B cell (primary cell): ENCODE measurements at regions not wholly inside any gene's neighbourhood (a gene's known extent, or its start where the extent isn't known, plus 50 kb on each side); places are given as distances from the start of the nearest gene placed in this dataset.

Source experiments
- ATAC-seq: fragments of 200-7000 bp; cut with Tn5 transposase; one replicate; pipeline ENCODE4 v1.10.0; 2021; ENCODE audit warnings: low read depth, mild to moderate bottlenecking, moderate number of reproducible peaks, moderate library complexity
- CTCF ChIA-PET: fragments of 350-600 bp; sonication (Branson Sonifier 250); formaldehyde crosslinking; loops from one replicate; lab custom pipeline; 2021; ENCODE audit warnings: antibody characterized with exemption, inconsistent platforms; lab: Charles Lee
- POLR2A ChIA-PET: fragments of 350-600 bp; sonication (Branson Sonifier 250); formaldehyde crosslinking; loops from one replicate; lab custom pipeline; 2021; ENCODE audit warnings: antibody characterized with exemption; lab: Charles Lee
- DNase-seq: peaks from one replicate; pipeline ENCODE4 v3.0.0; 2013
- H2AFZ ChIP-seq: 2 replicates; pipeline ENCODE4 v1.6.1; 2012; ENCODE audit warnings: mild to moderate bottlenecking, low read depth, low read length; ENCODE audit not compliant: insufficient read depth, poor library complexity, severe bottlenecking
- H3K27ac ChIP-seq, 2 donors: 1 replicate in 1 of 2; 2 replicates in 1 of 2; pipeline ENCODE4 v1.5.1; 2012 to 2013; ENCODE audit warnings: low read length in 2 of 2, mild to moderate bottlenecking in 2 of 2, moderate library complexity in 1 of 2
- H3K27me3 ChIP-seq, 4 experiments: fragments of 200-600 bp in 1 of 4; sonication (generic) in 1 of 4; replicated peaks in 1 of 4; 1 replicate in 2 of 4; 2 replicates in 2 of 4; pipeline versions ENCODE4 v1.6.1 to v1.7.0; 2013 to 2016; ENCODE audit warnings: low read length in 3 of 4, mild to moderate bottlenecking in 2 of 4, mixed read lengths in 1 of 4, moderate library complexity in 1 of 4; ENCODE audit not compliant: insufficient read depth in 4 of 4, control insufficient read depth in 3 of 4; ENCODE audit errors: control extremely low read depth in 1 of 4
- H3K36me3 ChIP-seq, 2 experiments: replicated peaks in 1 of 2; 1 replicate in 1 of 2; 2 replicates in 1 of 2; pipeline versions ENCODE4 v1.6.1 to v1.7.1; 2013; ENCODE audit warnings: low read length in 1 of 2; ENCODE audit not compliant: insufficient read depth in 2 of 2, control insufficient read depth in 1 of 2; ENCODE audit errors: control extremely low read depth in 1 of 2, extremely low read depth in 1 of 2
- H3K4me1 ChIP-seq, 2 donors: fragments of 200-600 bp in 1 of 2; sonication (generic) in 1 of 2; 1 replicate in 1 of 2; 2 replicates in 1 of 2; pipeline versions ENCODE4 v1.5.1 to v1.6.1; 2013 to 2017; ENCODE audit warnings: low read length in 2 of 2; ENCODE audit not compliant: control insufficient read depth in 2 of 2, insufficient read depth in 2 of 2
- H3K4me2 ChIP-seq: replicated peaks from 2 replicates; pipeline ENCODE3; 2012; ENCODE audit warnings: mild to moderate bottlenecking, low read depth, low read length; ENCODE audit not compliant: poor library complexity, severe bottlenecking
- H3K4me3 ChIP-seq, 5 experiments: fragments of 200-600 bp in 1 of 5; sonication (generic) in 1 of 5; 1 replicate in 3 of 5; 2 replicates in 2 of 5; pipeline versions ENCODE4 v1.5.1 to v1.7.0; 2011 to 2016; ENCODE audit warnings: low read length in 4 of 5, mild to moderate bottlenecking in 4 of 5, low read depth in 2 of 5, control low read depth in 1 of 5, moderate library complexity in 1 of 5; ENCODE audit not compliant: insufficient read depth in 1 of 5; ENCODE audit errors: control extremely low read depth in 1 of 5, extremely low read depth in 1 of 5
- H3K79me2 ChIP-seq: fragments of 200-600 bp; sonication (generic); one replicate; pipeline ENCODE4 v1.6.0; 2016; ENCODE audit warnings: low read length; ENCODE audit not compliant: control insufficient read depth, insufficient read depth
- H3K9ac ChIP-seq: fragments of 200-600 bp; sonication (generic); 2 replicates; pipeline ENCODE4 v1.6.1; 2017; ENCODE audit warnings: mild to moderate bottlenecking, low read length, moderate library complexity
- H3K9me3 ChIP-seq, 3 donors: one replicate each; pipeline versions ENCODE4 v1.6.1 to v1.7.1; 2013; ENCODE audit warnings: low read length in 2 of 3; ENCODE audit not compliant: control insufficient read depth in 2 of 3, insufficient read depth in 1 of 3; ENCODE audit errors: control extremely low read depth in 1 of 3
- H4K20me1 ChIP-seq: 2 replicates; pipeline ENCODE4 v1.6.0; 2012; ENCODE audit warnings: mild to moderate bottlenecking, low read length; ENCODE audit not compliant: insufficient read depth, control insufficient read depth, poor library complexity, severe bottlenecking
- H3K27ac Mint-ChIP-seq: one replicate; pipeline ENCODE4 v1.8.0; 2021; ENCODE audit warnings: mixed read lengths
- H3K27me3 Mint-ChIP-seq: one replicate; pipeline ENCODE4 v1.8.0; 2021; ENCODE audit warnings: mixed read lengths
- H3K4me1 Mint-ChIP-seq: one replicate; pipeline ENCODE4 v1.8.0; 2021; ENCODE audit warnings: mixed read lengths
- H3K4me3 Mint-ChIP-seq: one replicate; pipeline ENCODE4 v1.8.0; 2021; ENCODE audit warnings: mixed read lengths
- H3K9me3 Mint-ChIP-seq: one replicate; pipeline ENCODE4 v1.8.0; 2022; ENCODE audit warnings: mixed read lengths; ENCODE audit not compliant: insufficient read depth
- EZH2 ChIP-seq: IDR thresholded peaks from 2 replicates; pipeline ENCODE4 v1.6.1; 2012; ENCODE audit warnings: borderline replicate concordance, low read depth, mild to moderate bottlenecking, moderate library complexity, low read length; ENCODE audit not compliant: insufficient read depth, poor library complexity, severe bottlenecking
- WGBS: methylation state at CpG from one replicate; pipeline ENCODE4 v1.1.5; 2013; ENCODE audit warnings: missing lambda C conversion rate; ENCODE audit not compliant: insufficient coverage; 5-methylcytosine and 5-hydroxymethylcytosine counted together
- intact Hi-C: fragments of 100-400 bp; cut with micrococcal nuclease; formaldehyde crosslinking; loops from one replicate; pipeline ENCODE4 v1.10.0; 2022
- TF ChIP-seq, protein P1 (sequence below): fragments of 200-600 bp; IDR thresholded peaks from one replicate; pipeline ENCODE4 v1.8.0; 2022; ENCODE audit warnings: antibody characterized with exemption, mild to moderate bottlenecking

- H3K27ac ChIP-seq, result no peak overlapping the region
- intact Hi-C loops, result no loop called here
- no peak for DNase-seq
- no peak for TF ChIP-seq EZH2
- TF ChIP-seq, protein P1, sequence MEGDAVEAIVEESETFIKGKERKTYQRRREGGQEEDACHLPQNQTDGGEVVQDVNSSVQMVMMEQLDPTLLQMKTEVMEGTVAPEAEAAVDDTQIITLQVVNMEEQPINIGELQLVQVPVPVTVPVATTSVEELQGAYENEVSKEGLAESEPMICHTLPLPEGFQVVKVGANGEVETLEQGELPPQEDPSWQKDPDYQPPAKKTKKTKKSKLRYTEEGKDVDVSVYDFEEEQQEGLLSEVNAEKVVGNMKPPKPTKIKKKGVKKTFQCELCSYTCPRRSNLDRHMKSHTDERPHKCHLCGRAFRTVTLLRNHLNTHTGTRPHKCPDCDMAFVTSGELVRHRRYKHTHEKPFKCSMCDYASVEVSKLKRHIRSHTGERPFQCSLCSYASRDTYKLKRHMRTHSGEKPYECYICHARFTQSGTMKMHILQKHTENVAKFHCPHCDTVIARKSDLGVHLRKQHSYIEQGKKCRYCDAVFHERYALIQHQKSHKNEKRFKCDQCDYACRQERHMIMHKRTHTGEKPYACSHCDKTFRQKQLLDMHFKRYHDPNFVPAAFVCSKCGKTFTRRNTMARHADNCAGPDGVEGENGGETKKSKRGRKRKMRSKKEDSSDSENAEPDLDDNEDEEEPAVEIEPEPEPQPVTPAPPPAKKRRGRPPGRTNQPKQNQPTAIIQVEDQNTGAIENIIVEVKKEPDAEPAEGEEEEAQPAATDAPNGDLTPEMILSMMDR, result no peak
- H3K4me3 ChIP-seq, result no peak overlapping the region
- H4K20me1 ChIP-seq, result no peaks in the 10 kb centered on the region
- POLR2A ChIA-PET, result no interaction called here
- H3K27me3 ChIP-seq, result no peaks in the 10 kb centered on the region
- H3K4me2 ChIP-seq, result no peak overlapping the region
- 90% methylated on average over 20 of the region's 20 CpGs for WGBS
- Mint-ChIP-seq H3K27ac (no peak overlapping the region), H3K27me3 (peaks cover 11% of the 10 kb centered on the region), H3K9me3 (no peaks in the 10 kb centered on the region), H3K4me3 (no peak overlapping the region), H3K4me1 (no peaks in the 10 kb centered on the region)
- H2AFZ ChIP-seq, result no peak overlapping the region
- no peaks in the 10 kb centered on the region for H3K36me3 ChIP-seq
- H3K9ac ChIP-seq, result no peak overlapping the region
- H3K79me2 ChIP-seq, result no peaks in the 10 kb centered on the region
- peaks cover 0 to 5% (median 0%) of the 10 kb centered on the region in 3 donors for H3K9me3 ChIP-seq
- no peak for ATAC-seq
- no peaks in the 10 kb centered on the region for H3K4me1 ChIP-seq
- CTCF ChIA-PET, result no interaction called here
Measured at GRCh38 chr10:131723297-131724168, 177.3 kb upstream of the PPP2R2D start.

DNA sequence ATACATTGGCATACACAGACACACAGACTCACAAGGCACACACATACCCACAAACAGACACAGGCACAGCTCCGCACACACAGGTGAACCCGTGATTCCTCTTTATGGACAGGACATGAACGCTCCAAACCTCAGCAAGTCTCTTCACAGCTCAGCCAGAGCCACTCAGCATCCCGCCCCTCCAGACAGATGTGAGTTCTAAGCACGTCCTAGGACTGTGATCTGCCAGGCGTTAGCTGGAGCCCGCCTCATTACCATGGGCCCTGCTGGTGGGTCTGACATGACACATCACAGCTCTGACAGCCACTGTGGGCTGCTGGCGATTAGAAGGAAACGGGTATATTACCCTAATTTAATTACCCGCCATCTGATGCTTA lies 176.7 kb upstream of the PPP2R2D start:
- H3K4me3 Mint-ChIP-seq, result no peak overlapping the region
- no peaks in the 10 kb centered on the region for H3K4me1 Mint-ChIP-seq
- H3K9me3 Mint-ChIP-seq, result no peaks in the 10 kb centered on the region
- Histone ChIP-seq H3K9ac (no peak overlapping the region), H3K27ac (no peak overlapping the region), H3K36me3 (no peaks in the 10 kb centered on the region), H3K4me2 (no peak overlapping the region), H2AFZ (no peak overlapping the region), H4K20me1 (no peaks in the 10 kb centered on the region), H3K79me2 (no peaks in the 10 kb centered on the region), H3K4me3 (no peak overlapping the region), H3K9me3 (peaks cover 0 to 5% (median 0%) of the 10 kb centered on the region in 3 donors), H3K4me1 (no peaks in the 10 kb centered on the region), H3K27me3 (no peaks in the 10 kb centered on the region)
- TF ChIP-seq EZH2, result no peak
- TF ChIP-seq, protein P1, result no peak
- H3K27ac Mint-ChIP-seq, result no peak overlapping the region
- WGBS, result 71% methylated on average over 9 of the region's 10 CpGs
- no peak for ATAC-seq
- H3K27me3 Mint-ChIP-seq, result peaks cover 13% of the 10 kb centered on the region
- CTCF ChIA-PET, result no interaction called here
- DNase-seq, result no peak
- intact Hi-C loops, result no loop called here
- POLR2A ChIA-PET, result no interaction called here
